ENCODE measurements at regions not wholly inside any gene's neighbourhood (a gene's known extent, or its start where the extent isn't known, plus 50 kb on each side); places are given as distances from the start of the nearest gene placed in this dataset.
"Not testable (repeated sequence)": the region's sequence is repeated elsewhere in the genome, so short reads cannot be mapped to it uniquely, and the experiment has no call there.

DNA sequence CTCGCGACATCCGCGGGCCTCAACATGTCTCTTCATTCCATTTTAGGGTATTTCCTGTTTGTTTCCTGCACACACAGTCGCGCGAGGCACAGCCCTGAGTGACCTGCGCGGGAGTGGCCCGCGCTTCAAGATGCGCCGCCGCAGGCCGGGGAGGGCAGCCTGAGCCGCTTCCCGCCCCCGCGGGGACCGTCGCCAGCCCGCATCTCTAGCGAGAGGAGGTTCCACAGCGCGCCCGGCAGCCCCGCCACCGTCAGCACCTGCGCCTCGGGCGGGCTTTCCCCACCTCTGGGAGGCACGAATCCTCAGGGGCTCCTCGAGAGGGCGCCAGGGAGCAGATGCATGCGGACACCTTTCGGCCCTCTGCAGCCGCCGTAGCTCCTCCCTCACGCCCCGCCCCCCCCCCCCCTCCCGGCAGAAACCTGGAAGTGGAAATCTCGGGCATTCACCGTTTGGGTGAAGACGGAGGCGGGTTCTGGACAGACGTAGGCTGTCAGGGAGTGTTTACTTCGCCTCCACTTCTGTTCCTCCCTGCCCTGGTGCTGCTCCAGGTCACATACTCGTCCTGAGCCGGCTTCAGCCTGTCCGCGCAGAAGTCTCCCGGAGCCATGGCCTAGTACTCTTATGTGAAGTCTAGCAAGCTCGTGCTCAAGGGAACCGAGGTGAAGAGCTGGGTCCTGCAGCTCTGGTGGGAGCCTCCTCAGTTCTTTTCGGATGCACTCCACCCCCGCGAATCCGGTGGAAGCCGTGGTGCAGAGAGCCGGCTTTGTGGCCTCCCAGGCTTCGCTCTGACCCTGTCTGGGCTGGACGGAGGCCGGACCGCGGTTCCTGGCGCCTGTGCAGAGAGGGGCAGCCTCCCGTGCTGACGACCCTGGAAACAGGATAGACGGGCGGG, 880.5 kb upstream of the DEFB115 start:
- Histone ChIP-seq H2AFZ (ENCODE audit: low read length) (peak overlapping the region; percentile 37), H3K4me1 (ENCODE audit: control insufficient read depth, extremely low read depth, insufficient read depth, low read length) (no peaks in the 10 kb centered on the region), H3K9ac (ENCODE audit: insufficient read depth, low read length) (peak overlapping the region; percentile 39), H3K9me3 (ENCODE audit: control insufficient read depth, insufficient read depth, low read depth, low read length) (no peaks in the 10 kb centered on the region), H3K79me2 (ENCODE audit: control insufficient read depth, insufficient read depth, low read length) (no peaks in the 10 kb centered on the region), H3K4me3 (replicated peaks in 1 of 4; ENCODE audit: control extremely low read depth in 1 of 4, insufficient read depth in 1 of 4, low read depth in 3 of 4, low read length in 4 of 4) (peak overlapping the region; percentile 16 to 76 (median 53)), H3K27me3 (ENCODE audit: control insufficient read depth, insufficient read depth, low read length) (no peaks in the 10 kb centered on the region), H3K36me3 (ENCODE audit: control insufficient read depth, insufficient read depth, low read length) (no peaks in the 10 kb centered on the region), H3K27ac (ENCODE audit: insufficient read depth, low read length) (peak overlapping the region; percentile 26), H4K20me1 (ENCODE audit: control insufficient read depth, extremely low read depth, insufficient read depth, low read length) (no peaks in the 10 kb centered on the region), H3K4me2 (ENCODE audit: extremely low read depth, insufficient read depth, low read length) (no peak overlapping the region)
- TF ChIP-seq EZH2 (IDR thresholded peaks at IDR 0.05; ENCODE audit: low read length, missing control alignments) = no peak
- TF ChIP-seq, protein P1, sequence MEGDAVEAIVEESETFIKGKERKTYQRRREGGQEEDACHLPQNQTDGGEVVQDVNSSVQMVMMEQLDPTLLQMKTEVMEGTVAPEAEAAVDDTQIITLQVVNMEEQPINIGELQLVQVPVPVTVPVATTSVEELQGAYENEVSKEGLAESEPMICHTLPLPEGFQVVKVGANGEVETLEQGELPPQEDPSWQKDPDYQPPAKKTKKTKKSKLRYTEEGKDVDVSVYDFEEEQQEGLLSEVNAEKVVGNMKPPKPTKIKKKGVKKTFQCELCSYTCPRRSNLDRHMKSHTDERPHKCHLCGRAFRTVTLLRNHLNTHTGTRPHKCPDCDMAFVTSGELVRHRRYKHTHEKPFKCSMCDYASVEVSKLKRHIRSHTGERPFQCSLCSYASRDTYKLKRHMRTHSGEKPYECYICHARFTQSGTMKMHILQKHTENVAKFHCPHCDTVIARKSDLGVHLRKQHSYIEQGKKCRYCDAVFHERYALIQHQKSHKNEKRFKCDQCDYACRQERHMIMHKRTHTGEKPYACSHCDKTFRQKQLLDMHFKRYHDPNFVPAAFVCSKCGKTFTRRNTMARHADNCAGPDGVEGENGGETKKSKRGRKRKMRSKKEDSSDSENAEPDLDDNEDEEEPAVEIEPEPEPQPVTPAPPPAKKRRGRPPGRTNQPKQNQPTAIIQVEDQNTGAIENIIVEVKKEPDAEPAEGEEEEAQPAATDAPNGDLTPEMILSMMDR (conservative IDR thresholded peaks at IDR 0.05 in 1 of 2, IDR thresholded peaks at IDR 0.05 in 1 of 2; ENCODE audit: low read depth in 1 of 2, low read length in 2 of 2) = peak; percentile 51 to 55
- DNase-seq (ENCODE audit: low read depth in 2 of 2) = peak; percentile 59 to 83

DNA sequence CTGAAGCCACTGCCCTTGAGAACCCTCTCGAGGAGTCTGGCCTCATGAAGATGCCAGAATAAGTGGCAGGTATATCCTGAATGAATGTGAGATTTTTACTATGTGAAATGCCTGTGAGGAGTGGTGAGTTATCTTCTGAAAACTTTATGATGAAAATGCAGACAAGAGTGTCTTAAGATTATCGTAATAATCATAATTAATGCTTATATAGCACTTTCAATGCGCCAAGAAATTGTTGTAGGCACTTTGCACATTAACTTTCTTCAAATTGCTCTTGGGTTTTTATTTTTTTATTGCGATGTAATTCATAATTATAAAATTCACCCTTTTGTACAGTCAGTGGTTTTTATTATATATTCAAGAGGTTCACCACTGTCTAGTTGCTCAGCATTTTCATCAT, 879.1 kb upstream of the DEFB115 start:
- not testable (repeated sequence) for H3K27ac ChIP-seq (ENCODE audit: insufficient read depth, low read length); H2AFZ ChIP-seq (ENCODE audit: low read length); H3K36me3 ChIP-seq (ENCODE audit: control insufficient read depth, insufficient read depth, low read length); DNase-seq (ENCODE audit: low read depth in 2 of 2); H4K20me1 ChIP-seq (ENCODE audit: control insufficient read depth, extremely low read depth, insufficient read depth, low read length); H3K27me3 ChIP-seq (ENCODE audit: control insufficient read depth, insufficient read depth, low read length); H3K4me1 ChIP-seq (ENCODE audit: control insufficient read depth, extremely low read depth, insufficient read depth, low read length); H3K79me2 ChIP-seq (ENCODE audit: control insufficient read depth, insufficient read depth, low read length); H3K9me3 ChIP-seq (ENCODE audit: control insufficient read depth, insufficient read depth, low read depth, low read length); H3K9ac ChIP-seq (ENCODE audit: insufficient read depth, low read length); H3K4me2 ChIP-seq (ENCODE audit: extremely low read depth, insufficient read depth, low read length)
- H3K4me3 ChIP-seq (replicated peaks in 1 of 4; ENCODE audit: control extremely low read depth in 1 of 4, insufficient read depth in 1 of 4, low read depth in 3 of 4, low read length in 4 of 4) = peak overlapping the region in 2 of 4 experiments; percentile 71 to 76

DNA sequence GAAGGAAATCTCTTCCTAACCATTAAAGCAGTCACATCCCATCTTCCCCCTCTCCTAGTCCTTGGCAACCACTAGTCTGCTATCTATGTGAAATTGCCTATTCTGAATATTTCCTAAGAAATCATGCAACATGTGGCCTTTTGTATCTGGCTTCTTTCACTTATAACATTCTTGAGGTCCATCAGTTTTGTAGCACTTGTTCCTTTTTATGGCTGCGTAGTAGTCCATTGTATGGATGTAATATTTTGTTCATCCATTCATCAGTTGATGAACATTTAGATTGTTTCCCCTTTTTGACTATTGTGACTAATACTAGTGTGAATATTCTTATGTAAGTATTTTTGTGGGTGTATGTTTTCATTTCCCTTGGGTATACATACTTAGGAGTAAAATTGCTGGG, 878.7 kb upstream of the DEFB115 start:
- H2AFZ ChIP-seq (ENCODE audit: low read length); H4K20me1 ChIP-seq (ENCODE audit: control insufficient read depth, extremely low read depth, insufficient read depth, low read length); H3K4me3 ChIP-seq (replicated peaks in 1 of 4; ENCODE audit: control extremely low read depth in 1 of 4, insufficient read depth in 1 of 4, low read depth in 3 of 4, low read length in 4 of 4); H3K79me2 ChIP-seq (ENCODE audit: control insufficient read depth, insufficient read depth, low read length); H3K27ac ChIP-seq (ENCODE audit: insufficient read depth, low read length); DNase-seq (ENCODE audit: low read depth in 2 of 2); H3K9me3 ChIP-seq (ENCODE audit: control insufficient read depth, insufficient read depth, low read depth, low read length); H3K27me3 ChIP-seq (ENCODE audit: control insufficient read depth, insufficient read depth, low read length); H3K36me3 ChIP-seq (ENCODE audit: control insufficient read depth, insufficient read depth, low read length); H3K9ac ChIP-seq (ENCODE audit: insufficient read depth, low read length); H3K4me2 ChIP-seq (ENCODE audit: extremely low read depth, insufficient read depth, low read length); H3K4me1 ChIP-seq (ENCODE audit: control insufficient read depth, extremely low read depth, insufficient read depth, low read length): not testable (repeated sequence)

DNA sequence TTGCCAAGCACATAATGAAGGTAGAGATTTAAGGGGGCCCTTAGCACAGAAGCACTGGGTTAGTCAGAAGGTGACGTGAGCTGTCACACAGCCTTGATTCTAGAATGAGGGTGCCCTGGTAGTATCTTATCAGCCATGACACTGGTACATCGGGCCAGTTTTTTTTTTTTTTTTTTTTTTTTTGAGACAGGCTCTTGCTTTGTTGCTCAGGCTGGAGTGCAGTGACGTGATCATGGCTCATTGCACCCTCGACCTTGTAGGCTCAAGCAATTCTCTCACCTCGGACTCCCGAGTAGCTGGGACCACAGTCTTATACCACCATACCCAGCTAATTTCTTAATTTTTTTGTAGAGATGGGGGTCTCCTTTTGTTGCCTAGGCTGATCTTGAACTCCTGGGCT, 872.6 kb upstream of the DEFB115 start:
- H3K4me1 ChIP-seq (ENCODE audit: control insufficient read depth, extremely low read depth, insufficient read depth, low read length) = not testable (repeated sequence)

DNA sequence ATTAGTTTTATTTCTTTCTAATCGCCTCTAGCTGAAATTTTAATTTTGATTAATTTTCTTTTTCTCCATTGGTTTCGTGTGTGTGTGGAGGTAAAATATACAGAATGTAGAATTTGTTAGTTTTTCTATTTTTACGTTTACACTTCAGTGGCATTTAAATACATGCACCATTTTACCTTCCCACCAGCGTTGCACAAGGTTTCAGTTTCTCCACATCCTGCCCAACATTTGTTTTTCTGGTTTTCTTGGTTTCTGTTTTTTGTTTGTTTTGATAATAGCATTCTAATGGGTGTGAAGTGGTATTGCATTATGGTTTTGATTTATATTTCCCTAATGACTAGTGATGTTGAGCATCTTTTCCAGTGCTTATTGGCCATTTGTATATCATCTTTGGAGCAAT, 871.4 kb upstream of the DEFB115 start:
- not testable (repeated sequence) for DNase-seq (ENCODE audit: low read depth in 2 of 2); H3K9me3 ChIP-seq (ENCODE audit: control insufficient read depth, insufficient read depth, low read depth, low read length); H3K4me1 ChIP-seq (ENCODE audit: control insufficient read depth, extremely low read depth, insufficient read depth, low read length); H3K27ac ChIP-seq (ENCODE audit: insufficient read depth, low read length); H3K79me2 ChIP-seq (ENCODE audit: control insufficient read depth, insufficient read depth, low read length); H3K27me3 ChIP-seq (ENCODE audit: control insufficient read depth, insufficient read depth, low read length); H3K9ac ChIP-seq (ENCODE audit: insufficient read depth, low read length); H3K4me2 ChIP-seq (ENCODE audit: extremely low read depth, insufficient read depth, low read length); H3K36me3 ChIP-seq (ENCODE audit: control insufficient read depth, insufficient read depth, low read length); H4K20me1 ChIP-seq (ENCODE audit: control insufficient read depth, extremely low read depth, insufficient read depth, low read length); H3K4me3 ChIP-seq (replicated peaks in 1 of 4; ENCODE audit: control extremely low read depth in 1 of 4, insufficient read depth in 1 of 4, low read depth in 3 of 4, low read length in 4 of 4); H2AFZ ChIP-seq (ENCODE audit: low read length)

More for the DNA sequence above, 872.6 kb upstream of the DEFB115 start:
- H3K36me3 ChIP-seq (ENCODE audit: control insufficient read depth, insufficient read depth, low read length); H2AFZ ChIP-seq (ENCODE audit: low read length); H3K9me3 ChIP-seq (ENCODE audit: control insufficient read depth, insufficient read depth, low read depth, low read length); H3K4me3 ChIP-seq (replicated peaks in 1 of 4; ENCODE audit: control extremely low read depth in 1 of 4, insufficient read depth in 1 of 4, low read depth in 3 of 4, low read length in 4 of 4); H3K27ac ChIP-seq (ENCODE audit: insufficient read depth, low read length); DNase-seq (ENCODE audit: low read depth in 2 of 2); H3K79me2 ChIP-seq (ENCODE audit: control insufficient read depth, insufficient read depth, low read length); H3K27me3 ChIP-seq (ENCODE audit: control insufficient read depth, insufficient read depth, low read length); H4K20me1 ChIP-seq (ENCODE audit: control insufficient read depth, extremely low read depth, insufficient read depth, low read length); H3K4me2 ChIP-seq (ENCODE audit: extremely low read depth, insufficient read depth, low read length); H3K9ac ChIP-seq (ENCODE audit: insufficient read depth, low read length): not testable (repeated sequence)

DNA sequence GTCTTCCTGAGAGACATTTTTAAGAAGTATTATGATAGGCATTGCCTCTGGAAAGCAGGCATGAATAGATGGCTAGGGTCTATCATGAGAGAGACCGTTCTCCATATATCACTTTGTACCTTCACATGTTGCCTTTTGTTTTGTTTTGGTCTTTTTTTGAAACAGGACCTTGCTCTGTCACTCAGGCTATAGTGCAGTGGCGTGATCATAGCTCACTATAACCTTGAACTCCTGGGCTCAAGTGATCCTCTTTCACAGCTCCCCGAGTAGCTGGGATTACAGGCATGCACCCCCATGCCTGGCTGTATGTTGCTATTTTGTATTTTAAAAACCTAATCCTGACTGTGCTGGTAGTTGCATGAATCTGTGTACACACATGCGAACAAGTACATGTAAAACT, 869.6 kb upstream of the DEFB115 start:
- not testable (repeated sequence) for H3K27ac ChIP-seq (ENCODE audit: insufficient read depth, low read length); H3K27me3 ChIP-seq (ENCODE audit: control insufficient read depth, insufficient read depth, low read length); H3K4me1 ChIP-seq (ENCODE audit: control insufficient read depth, extremely low read depth, insufficient read depth, low read length); H3K36me3 ChIP-seq (ENCODE audit: control insufficient read depth, insufficient read depth, low read length); H3K9me3 ChIP-seq (ENCODE audit: control insufficient read depth, insufficient read depth, low read depth, low read length); DNase-seq (ENCODE audit: low read depth in 2 of 2); H4K20me1 ChIP-seq (ENCODE audit: control insufficient read depth, extremely low read depth, insufficient read depth, low read length); H3K9ac ChIP-seq (ENCODE audit: insufficient read depth, low read length); H3K79me2 ChIP-seq (ENCODE audit: control insufficient read depth, insufficient read depth, low read length); H3K4me2 ChIP-seq (ENCODE audit: extremely low read depth, insufficient read depth, low read length); H2AFZ ChIP-seq (ENCODE audit: low read length); H3K4me3 ChIP-seq (replicated peaks in 1 of 4; ENCODE audit: control extremely low read depth in 1 of 4, insufficient read depth in 1 of 4, low read depth in 3 of 4, low read length in 4 of 4)

Measured in fibroblast of lung (primary cell).